GM12874 (cell line): ENCODE measurements at regions not wholly inside any gene's neighbourhood (a gene's known extent, or its start where the extent isn't known, plus 50 kb on each side); places are given as distances from the start of the nearest gene placed in this dataset.

Source experiments
- CTCF ChIP-seq: IDR thresholded peaks from 2 replicates; pipeline ENCODE4 v1.5.1; 2011; ENCODE audit warnings: low read depth, mild to moderate bottlenecking, control low read depth, low read length, moderate library complexity; ENCODE audit not compliant: insufficient read depth

GRCh38 chr6:76839505-76839904 lies 623.8 kb downstream of the HTR1B start:
- no peak for TF ChIP-seq CTCF

DNA sequence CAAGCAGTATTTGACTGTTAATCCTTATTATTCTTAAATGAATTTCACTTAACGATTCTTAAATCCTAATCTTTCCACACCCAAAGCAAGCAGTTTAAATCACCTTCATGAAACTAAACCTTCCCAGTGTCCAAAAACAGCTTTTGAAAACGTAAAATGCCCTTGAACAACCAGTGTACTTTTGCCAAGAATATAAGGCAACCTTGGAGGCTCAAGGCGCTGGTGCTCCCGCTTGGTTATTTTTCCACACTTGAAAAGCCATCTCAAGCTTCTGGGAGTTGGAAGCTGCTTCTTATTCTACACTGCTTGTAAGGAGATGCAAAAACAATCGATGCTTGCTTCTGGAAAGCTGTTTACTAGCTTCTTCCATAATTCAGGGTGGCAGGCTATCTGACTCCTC lies 625.7 kb downstream of the HTR1B start:
- no peak for TF ChIP-seq CTCF

GRCh38 chr6:76835695-76836094 lies 627.6 kb downstream of the HTR1B start:
- TF ChIP-seq CTCF = no peak

- TF ChIP-seq CTCF = no peak
Measured at GRCh38 chr6:76835293-76835692, 628.0 kb downstream of the HTR1B start.

DNA sequence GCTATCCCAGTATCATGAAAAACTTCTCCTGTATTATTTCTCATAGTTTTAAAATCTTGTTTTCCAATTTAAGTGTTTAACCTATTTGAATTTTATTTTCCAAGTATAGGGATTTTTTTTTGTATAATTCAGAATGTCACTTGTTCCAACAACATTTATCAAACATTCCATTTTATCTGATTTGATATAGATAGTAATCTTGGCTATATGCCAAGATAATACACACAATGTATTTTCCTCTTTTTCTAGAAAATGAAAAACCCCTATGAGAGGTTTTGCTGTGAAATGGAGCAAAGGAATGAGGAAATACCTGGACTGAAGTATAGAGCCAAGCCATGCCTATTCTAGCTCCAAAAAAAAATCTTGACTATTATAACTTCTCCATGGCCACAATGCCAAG lies 628.9 kb downstream of the HTR1B start:
- no peak for TF ChIP-seq CTCF

DNA sequence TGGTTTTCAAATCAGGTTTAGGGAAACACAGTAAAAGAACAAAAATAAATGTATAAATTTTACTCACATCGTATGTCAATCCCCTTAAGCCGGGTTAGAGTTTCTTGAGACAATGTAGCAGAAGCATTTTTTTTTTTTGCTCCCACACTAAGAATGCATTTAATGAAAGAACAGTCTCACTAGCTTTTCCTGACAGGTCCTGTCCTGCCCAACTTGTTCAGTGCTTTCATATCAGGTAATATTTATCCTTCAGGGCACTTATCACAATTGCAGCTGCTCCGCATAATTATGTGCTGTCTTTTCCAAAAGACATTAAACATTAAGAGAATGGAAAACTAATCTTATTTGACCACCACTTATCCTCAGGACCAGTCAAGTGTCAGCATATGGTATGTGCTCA lies 632.0 kb downstream of the HTR1B start:
- TF ChIP-seq CTCF = no peak

- no peak for TF ChIP-seq CTCF
Measured at GRCh38 chr6:76818451-76818850, 644.8 kb downstream of the HTR1B start.

- TF ChIP-seq CTCF = no peak
Measured at GRCh38 chr6:76817429-76817828, 645.9 kb downstream of the HTR1B start.
